Retinal pigment epithelial cell (primary cell): ENCODE measurements at regions not wholly inside any gene's neighbourhood (a gene's known extent, or its start where the extent isn't known, plus 50 kb on each side); places are given as distances from the start of the nearest gene placed in this dataset.

ENCODE experiments used
- DNase-seq: peaks from one replicate; pipeline ENCODE4 v3.0.0-alpha.2; 2010; ENCODE audit warnings: low read depth
- H3K4me3 ChIP-seq: 2 replicates; pipeline ENCODE4 v1.5.1; 2011; ENCODE audit warnings: mild to moderate bottlenecking, low read length, control low read depth, moderate library complexity
- TF ChIP-seq, protein P1 (sequence below): conservative IDR thresholded peaks from 2 replicates; pipeline ENCODE4 v1.5.1; 2011; ENCODE audit warnings: low read depth, low read length, control low read depth, inconsistent platforms

DNA sequence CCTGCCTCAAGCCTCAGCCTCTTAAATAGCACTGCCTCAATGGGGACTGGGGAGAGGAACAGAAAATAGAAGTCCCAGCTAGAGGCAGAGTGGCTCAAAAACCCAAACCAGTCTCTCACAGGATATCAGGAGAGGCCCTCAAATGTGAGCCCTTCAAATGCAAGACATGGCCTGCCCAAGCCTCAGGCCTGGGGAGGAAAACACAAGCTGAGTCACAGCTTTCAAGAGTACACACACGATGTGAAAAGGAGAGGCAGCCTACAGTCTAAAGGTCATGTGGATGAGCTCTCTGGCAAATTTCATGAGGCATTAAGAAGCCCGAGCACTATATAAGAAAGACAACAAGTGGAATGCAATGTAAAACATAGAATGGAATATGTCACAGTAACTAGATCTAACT, 316.6 kb upstream of the MEX3C start:
- no peak for DNase-seq
- TF ChIP-seq, protein P1, sequence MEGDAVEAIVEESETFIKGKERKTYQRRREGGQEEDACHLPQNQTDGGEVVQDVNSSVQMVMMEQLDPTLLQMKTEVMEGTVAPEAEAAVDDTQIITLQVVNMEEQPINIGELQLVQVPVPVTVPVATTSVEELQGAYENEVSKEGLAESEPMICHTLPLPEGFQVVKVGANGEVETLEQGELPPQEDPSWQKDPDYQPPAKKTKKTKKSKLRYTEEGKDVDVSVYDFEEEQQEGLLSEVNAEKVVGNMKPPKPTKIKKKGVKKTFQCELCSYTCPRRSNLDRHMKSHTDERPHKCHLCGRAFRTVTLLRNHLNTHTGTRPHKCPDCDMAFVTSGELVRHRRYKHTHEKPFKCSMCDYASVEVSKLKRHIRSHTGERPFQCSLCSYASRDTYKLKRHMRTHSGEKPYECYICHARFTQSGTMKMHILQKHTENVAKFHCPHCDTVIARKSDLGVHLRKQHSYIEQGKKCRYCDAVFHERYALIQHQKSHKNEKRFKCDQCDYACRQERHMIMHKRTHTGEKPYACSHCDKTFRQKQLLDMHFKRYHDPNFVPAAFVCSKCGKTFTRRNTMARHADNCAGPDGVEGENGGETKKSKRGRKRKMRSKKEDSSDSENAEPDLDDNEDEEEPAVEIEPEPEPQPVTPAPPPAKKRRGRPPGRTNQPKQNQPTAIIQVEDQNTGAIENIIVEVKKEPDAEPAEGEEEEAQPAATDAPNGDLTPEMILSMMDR, result no peak
- no peak overlapping the region for H3K4me3 ChIP-seq

DNA sequence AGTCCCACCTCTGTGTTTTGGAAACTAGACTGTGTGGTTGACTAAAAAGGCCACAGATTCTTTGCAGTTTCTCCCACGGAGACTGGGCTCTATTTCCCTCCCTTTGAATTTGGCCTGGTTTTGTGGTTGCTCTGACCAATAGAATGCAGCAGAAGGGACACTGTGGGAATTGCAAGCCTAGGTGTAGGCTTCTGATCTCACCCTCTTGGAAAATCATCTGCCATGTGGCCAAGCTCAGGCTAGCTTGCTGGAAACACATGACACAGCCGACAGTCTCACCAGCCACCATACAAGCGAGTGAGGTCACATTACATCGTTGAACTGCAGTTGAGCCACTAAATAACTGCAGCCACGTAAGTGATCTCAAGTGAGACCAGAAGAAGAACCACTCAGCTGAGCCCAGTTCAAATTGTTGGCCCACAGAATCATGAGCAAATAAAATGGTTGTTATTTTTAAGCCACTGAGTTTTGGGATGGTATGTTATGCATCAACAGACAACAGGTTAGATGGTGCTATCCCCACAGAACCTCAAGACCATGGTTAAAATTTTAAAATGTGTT, 319.1 kb upstream of the MEX3C start:
- H3K4me3 ChIP-seq, result no peak overlapping the region
- TF ChIP-seq, protein P1, result no peak
- DNase-seq, result no peak

DNA sequence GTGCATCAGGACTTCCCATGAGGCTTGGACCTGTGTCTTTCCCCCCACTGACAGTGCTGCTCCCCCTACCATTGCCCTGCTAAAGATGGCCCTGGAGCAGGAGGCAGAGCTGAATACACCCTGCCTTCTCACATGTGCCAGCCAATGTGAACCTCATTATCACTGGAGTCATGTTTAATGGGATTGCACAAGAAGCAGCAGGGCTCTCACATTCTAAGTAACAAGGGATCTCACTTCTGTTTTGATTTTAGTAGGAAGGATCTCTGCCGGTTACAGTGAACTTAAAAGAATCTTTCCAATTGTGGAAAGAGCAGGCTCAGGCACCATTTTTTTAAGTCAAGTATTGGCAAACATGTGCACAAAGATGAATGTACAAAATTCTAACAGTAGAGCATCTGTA, 322.1 kb upstream of the MEX3C start:
- no peak overlapping the region for H3K4me3 ChIP-seq
- TF ChIP-seq, protein P1, result no peak
- DNase-seq, result no peak

DNA sequence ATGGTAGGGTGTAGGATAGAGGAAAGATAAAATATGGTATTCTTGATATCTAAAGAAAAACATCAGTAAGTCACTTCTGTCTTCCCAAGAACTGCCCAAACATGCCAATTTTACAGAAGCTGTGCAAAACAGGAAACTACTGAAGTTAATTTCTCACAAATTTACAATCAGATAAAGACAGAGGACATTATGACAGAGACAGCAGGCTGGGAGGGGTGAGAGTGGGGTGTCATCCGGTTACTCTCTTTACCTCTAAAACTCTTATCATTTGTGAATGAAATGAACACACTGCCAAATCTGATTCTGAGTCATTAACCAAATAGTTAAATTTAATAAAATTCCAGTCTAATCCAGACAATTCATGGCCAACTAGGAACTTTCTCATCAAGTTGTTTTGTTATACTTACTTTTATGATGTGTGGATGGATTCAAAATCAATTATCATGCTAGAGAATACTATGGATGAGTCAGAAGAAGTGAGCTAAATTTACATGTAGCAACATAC, 323.2 kb upstream of the MEX3C start:
- TF ChIP-seq, protein P1, result no peak

DNA sequence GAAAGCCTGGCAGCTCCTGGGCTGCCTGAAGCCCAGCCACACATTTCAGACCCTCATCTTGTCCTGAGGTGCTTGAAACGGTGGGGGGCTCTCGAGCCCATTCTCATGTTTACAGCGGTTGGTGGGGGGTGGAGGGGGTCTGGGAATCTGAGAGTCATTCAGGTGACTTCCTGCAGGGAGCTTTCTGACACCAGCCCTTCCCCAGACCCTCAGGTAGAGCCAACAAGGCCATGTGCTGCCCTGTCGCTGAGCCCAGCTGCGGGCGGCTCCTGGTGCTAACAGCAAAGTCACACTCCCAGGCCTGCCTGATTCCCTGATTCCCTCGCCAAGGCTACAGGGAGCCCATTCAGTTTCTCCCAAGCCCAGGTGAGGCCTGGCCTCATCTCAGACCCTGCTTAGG, 324.9 kb upstream of the MEX3C start:
- H3K4me3 ChIP-seq, result no peak overlapping the region
- TF ChIP-seq, protein P1, result no peak
- no peak for DNase-seq

More for the DNA sequence above, 323.2 kb upstream of the MEX3C start:
- no peak for DNase-seq
- no peak overlapping the region for H3K4me3 ChIP-seq

DNA sequence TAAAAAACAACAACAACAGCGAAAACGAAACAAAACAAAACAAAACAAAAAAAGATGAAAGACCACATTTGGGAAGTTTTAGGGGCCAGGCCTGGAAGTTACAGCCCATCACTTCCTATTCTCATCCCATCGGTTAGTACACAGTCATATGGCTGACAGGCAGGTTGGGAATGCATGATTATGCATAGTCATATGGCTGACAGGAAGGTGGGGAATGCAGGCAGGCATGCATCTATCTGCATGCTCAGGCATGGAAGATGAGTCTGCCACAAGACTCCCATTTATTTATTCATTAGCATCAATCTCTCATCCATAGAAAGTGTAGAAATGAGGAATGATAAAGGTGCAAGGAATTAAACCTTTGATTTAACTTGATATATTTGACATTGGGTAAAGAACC, 325.3 kb upstream of the MEX3C start:
- TF ChIP-seq, protein P1, result no peak
- no peak overlapping the region for H3K4me3 ChIP-seq
- DNase-seq, result no peak

DNA sequence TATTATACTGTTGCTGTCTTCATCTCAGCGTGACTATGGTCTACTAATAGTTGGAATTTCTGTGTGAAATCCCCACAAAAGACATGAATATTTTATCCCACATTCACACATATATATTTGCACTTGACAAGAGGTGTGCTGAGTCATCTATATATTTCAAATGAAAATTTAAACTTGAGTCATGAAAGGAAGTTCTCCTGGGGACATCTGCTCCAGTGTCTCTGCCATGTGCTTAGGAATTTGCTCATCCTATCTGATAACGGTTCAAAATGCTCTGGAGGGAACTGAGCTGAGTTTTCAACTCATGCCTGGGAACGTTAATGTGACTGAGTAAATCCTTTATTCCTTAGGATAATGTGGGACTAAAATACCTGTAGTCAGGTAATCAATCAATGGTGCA, 326.2 kb upstream of the MEX3C start:
- H3K4me3 ChIP-seq, result no peak overlapping the region
- TF ChIP-seq, protein P1, result no peak
- no peak for DNase-seq
